HL-60 (cell line): ENCODE measurements at regions not wholly inside any gene's neighbourhood (a gene's known extent, or its start where the extent isn't known, plus 50 kb on each side); places are given as distances from the start of the nearest gene placed in this dataset.
"Not testable (repeated sequence)": the region's sequence is repeated elsewhere in the genome, so short reads cannot be mapped to it uniquely, and the experiment has no call there.

Source experiments
- GABPA ChIP-seq: IDR thresholded peaks from 2 replicates; pipeline ENCODE4 v1.6.1; 2012; ENCODE audit warnings: low read depth
- POLR2AphosphoS5 ChIP-seq: IDR thresholded peaks from 2 replicates; pipeline ENCODE4 v1.6.1; 2012; ENCODE audit warnings: low read depth
- SPI1 ChIP-seq: IDR thresholded peaks from 2 replicates; pipeline ENCODE4 v1.6.1; 2012; ENCODE audit warnings: low read depth, mild to moderate bottlenecking, borderline replicate concordance
- TF ChIP-seq, protein P1 (sequence below): IDR thresholded peaks from one replicate; pipeline ENCODE4 v1.5.1; 2011; ENCODE audit warnings: low read length, control low read depth, inconsistent platforms; ENCODE audit not compliant: insufficient read depth
- TF ChIP-seq, protein P2 (sequence below): IDR thresholded peaks from 2 replicates; pipeline ENCODE4 v1.6.1; 2012; ENCODE audit warnings: low read depth; ENCODE audit not compliant: insufficient replicate concordance

DNA sequence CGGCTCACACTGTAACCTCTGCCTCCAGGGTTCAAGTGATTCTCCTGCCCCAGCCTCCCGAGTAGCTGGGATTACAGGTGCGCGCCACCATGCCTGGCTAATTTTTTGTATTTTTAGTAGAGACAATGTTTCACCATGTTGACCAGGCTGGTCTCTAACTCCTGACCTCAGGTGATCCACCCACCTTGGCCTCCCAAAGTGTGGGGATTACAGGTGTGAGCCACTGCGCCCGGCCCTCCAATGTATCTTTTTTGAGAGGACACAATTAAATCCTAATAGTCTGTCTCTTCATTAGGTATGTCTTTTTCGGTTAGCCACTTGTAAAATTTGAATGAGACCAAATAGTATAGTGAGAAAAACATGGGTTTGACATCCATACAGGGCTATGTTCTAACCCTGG lies 370.1 kb downstream of the RPS6KC1 start:
- TF ChIP-seq, protein P1, sequence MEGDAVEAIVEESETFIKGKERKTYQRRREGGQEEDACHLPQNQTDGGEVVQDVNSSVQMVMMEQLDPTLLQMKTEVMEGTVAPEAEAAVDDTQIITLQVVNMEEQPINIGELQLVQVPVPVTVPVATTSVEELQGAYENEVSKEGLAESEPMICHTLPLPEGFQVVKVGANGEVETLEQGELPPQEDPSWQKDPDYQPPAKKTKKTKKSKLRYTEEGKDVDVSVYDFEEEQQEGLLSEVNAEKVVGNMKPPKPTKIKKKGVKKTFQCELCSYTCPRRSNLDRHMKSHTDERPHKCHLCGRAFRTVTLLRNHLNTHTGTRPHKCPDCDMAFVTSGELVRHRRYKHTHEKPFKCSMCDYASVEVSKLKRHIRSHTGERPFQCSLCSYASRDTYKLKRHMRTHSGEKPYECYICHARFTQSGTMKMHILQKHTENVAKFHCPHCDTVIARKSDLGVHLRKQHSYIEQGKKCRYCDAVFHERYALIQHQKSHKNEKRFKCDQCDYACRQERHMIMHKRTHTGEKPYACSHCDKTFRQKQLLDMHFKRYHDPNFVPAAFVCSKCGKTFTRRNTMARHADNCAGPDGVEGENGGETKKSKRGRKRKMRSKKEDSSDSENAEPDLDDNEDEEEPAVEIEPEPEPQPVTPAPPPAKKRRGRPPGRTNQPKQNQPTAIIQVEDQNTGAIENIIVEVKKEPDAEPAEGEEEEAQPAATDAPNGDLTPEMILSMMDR, result not testable (repeated sequence)
- TF ChIP-seq, protein P2, sequence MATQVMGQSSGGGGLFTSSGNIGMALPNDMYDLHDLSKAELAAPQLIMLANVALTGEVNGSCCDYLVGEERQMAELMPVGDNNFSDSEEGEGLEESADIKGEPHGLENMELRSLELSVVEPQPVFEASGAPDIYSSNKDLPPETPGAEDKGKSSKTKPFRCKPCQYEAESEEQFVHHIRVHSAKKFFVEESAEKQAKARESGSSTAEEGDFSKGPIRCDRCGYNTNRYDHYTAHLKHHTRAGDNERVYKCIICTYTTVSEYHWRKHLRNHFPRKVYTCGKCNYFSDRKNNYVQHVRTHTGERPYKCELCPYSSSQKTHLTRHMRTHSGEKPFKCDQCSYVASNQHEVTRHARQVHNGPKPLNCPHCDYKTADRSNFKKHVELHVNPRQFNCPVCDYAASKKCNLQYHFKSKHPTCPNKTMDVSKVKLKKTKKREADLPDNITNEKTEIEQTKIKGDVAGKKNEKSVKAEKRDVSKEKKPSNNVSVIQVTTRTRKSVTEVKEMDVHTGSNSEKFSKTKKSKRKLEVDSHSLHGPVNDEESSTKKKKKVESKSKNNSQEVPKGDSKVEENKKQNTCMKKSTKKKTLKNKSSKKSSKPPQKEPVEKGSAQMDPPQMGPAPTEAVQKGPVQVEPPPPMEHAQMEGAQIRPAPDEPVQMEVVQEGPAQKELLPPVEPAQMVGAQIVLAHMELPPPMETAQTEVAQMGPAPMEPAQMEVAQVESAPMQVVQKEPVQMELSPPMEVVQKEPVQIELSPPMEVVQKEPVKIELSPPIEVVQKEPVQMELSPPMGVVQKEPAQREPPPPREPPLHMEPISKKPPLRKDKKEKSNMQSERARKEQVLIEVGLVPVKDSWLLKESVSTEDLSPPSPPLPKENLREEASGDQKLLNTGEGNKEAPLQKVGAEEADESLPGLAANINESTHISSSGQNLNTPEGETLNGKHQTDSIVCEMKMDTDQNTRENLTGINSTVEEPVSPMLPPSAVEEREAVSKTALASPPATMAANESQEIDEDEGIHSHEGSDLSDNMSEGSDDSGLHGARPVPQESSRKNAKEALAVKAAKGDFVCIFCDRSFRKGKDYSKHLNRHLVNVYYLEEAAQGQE, result not testable (repeated sequence)
- not testable (repeated sequence) for TF ChIP-seq GABPA, POLR2AphosphoS5, SPI1
